ENCODE measurements at regions not wholly inside any gene's neighbourhood (a gene's known extent, or its start where the extent isn't known, plus 50 kb on each side); places are given as distances from the start of the nearest gene placed in this dataset.

DNA sequence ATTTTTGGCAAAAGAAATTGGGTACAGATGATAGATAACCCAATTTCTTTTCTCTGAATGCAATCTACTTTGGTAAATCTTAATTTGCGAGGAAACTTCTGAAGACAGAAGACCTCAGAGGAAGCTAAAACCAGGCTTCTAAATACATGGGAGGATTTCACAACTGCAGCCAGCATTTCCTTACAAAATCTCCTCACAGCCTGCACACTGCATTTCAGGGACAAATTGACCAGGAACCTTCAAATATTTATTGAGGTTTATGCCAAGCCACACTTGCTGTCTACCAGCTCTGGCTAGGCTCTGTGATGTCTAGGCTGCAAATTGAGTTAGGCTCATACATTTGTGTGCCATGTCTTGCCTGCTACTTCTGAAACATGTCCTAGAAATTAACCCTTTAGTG is 167.3 kb upstream of the CDH5 start:
- TF ChIP-seq, protein P1, sequence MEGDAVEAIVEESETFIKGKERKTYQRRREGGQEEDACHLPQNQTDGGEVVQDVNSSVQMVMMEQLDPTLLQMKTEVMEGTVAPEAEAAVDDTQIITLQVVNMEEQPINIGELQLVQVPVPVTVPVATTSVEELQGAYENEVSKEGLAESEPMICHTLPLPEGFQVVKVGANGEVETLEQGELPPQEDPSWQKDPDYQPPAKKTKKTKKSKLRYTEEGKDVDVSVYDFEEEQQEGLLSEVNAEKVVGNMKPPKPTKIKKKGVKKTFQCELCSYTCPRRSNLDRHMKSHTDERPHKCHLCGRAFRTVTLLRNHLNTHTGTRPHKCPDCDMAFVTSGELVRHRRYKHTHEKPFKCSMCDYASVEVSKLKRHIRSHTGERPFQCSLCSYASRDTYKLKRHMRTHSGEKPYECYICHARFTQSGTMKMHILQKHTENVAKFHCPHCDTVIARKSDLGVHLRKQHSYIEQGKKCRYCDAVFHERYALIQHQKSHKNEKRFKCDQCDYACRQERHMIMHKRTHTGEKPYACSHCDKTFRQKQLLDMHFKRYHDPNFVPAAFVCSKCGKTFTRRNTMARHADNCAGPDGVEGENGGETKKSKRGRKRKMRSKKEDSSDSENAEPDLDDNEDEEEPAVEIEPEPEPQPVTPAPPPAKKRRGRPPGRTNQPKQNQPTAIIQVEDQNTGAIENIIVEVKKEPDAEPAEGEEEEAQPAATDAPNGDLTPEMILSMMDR (IDR thresholded peaks at IDR 0.05; ENCODE audit: low read depth, low read length, missing control alignments), result no peak
- H3K4me3 ChIP-seq (ENCODE audit: low read depth, low read length), result no peak overlapping the region
- DNase-seq (ENCODE audit: low read depth), result no peak
- in situ Hi-C loops (cut with HindIII; ENCODE audit: low sequenced_read_pairs), result no loop called here

DNA sequence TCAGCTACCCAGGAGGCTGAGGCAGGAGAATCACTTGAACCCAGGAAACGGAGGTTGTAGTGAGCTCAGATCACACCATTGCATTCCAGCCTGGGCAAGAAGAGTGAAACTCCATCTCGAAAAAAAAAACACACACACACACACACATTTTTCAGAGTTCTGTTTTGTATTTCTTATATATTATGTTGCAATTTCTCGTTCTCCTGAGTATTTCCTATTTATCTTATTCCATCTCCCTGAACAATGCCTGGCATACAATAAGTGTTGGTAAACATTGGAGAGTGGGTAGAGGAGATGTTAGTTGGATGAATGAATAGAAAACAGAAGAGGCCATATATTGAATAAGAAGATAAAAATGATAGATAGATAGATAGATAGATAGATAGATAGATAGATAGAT is 167.8 kb upstream of the CDH5 start:
- in situ Hi-C loops (cut with HindIII; ENCODE audit: low sequenced_read_pairs), result no loop called here
- TF ChIP-seq, protein P1 (IDR thresholded peaks at IDR 0.05; ENCODE audit: low read depth, low read length, missing control alignments), result no peak
- no peak for DNase-seq (ENCODE audit: low read depth)
- no peak overlapping the region for H3K4me3 ChIP-seq (ENCODE audit: low read depth, low read length)

DNA sequence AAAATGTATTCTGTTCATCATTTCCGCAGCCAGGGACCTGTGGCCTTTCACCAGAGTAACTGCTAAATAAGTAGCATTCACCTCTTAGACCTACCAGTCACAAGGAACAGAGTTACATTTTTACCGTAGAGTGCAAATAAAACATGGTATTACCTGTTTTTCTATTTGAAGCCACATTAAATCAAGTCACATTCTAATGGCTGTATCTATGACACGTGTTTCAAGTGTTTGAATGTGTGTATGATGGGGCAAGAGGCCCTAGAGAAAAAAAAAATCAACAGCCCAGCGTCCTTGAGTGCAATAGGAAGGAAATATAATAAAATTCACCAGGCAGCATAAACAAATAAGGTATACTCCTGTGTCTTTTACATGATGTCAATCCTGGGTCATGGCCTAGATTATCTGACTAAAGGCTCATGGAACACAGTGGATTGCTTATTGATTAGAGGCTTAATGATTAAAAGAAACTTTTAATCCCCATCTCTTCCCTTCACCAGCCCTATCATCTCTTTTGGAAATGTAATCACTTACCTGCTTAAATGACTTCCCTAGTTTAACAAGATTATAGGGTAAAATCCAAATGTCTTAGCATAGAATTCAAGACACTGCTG is 168.7 kb upstream of the CDH5 start:
- TF ChIP-seq, protein P1 (IDR thresholded peaks at IDR 0.05; ENCODE audit: low read depth, low read length, missing control alignments), result no peak
- DNase-seq (ENCODE audit: low read depth), result no peak
- in situ Hi-C loops (cut with HindIII; ENCODE audit: low sequenced_read_pairs), result no loop called here
- no peak overlapping the region for H3K4me3 ChIP-seq (ENCODE audit: low read depth, low read length)

DNA sequence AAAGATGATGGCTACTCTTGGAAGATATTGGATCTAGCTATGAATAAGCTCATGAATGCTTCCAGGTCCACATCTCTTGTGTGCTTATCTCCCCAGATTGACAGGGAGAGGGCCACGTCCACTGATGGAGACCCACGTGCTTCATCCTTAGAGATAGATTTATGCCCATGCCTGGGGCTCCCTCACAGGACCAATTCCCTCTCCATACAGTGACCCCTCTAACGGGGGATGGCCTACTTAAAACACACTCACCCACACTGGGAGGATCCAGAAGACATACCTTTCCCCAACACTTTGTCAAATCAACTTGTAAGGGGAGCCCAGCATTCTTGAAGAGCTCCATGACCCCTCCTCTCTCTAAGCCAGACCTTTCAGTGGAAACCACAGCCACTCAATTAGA is 169.7 kb upstream of the CDH5 start:
- TF ChIP-seq, protein P1 (IDR thresholded peaks at IDR 0.05; ENCODE audit: low read depth, low read length, missing control alignments), result no peak
- H3K4me3 ChIP-seq (ENCODE audit: low read depth, low read length), result no peak overlapping the region
- no peak for DNase-seq (ENCODE audit: low read depth)
- in situ Hi-C loops (cut with HindIII; ENCODE audit: low sequenced_read_pairs), result no loop called here

DNA sequence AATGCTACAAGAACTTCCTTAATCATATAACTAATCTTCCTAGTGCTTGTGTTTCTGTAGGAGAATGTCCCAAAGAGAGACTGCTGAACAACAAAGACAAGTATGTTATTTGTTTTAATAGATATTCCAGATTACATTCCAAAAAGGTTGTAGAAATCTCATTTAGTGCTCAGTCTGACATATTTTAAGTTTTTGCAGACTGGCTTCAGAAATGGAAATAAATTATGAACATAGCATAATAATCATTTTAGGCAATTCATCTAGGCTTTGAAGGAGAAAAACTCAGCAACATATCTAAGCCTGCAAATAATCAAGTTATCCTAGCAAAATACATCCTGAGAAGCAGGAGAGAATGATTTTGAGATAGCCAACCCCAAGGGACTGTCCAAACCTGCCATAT is 171.6 kb upstream of the CDH5 start:
- no peak overlapping the region for H3K4me3 ChIP-seq (ENCODE audit: low read depth, low read length)
- TF ChIP-seq, protein P1 (IDR thresholded peaks at IDR 0.05; ENCODE audit: low read depth, low read length, missing control alignments), result no peak
- in situ Hi-C loops (cut with HindIII; ENCODE audit: low sequenced_read_pairs), result no loop called here
- DNase-seq (ENCODE audit: low read depth), result no peak

DNA sequence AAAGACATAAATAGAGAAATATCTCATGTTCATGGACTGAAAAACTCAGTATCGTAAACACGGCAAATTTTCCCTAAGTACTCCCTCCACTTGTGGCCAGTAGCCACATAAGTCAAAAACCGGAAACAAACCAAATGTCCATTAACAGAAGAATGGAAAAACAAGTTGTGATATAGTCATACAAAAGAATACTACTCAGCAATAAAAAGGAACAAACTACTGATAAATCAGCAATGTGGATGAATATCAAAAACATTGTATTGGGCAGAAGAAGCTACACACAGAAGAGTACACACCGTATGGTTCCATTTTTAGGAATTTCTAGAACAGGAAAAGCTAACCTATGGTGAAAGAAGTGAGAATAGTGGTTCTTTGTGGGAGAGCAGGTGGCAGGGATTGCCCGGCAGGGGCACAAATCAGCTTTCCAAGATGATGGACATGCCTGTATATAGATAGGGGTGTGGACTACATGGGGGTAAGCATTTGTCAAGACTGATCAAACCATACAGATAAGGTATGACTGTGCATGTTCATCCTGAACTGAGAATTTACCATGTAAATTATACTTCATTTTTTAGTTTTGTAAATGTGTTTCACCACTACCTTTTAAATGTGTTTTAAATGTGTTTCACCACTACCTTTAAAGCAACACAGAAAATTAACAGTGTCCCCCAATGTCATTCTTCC is 172.8 kb upstream of the CDH5 start:
- no peak overlapping the region for H3K4me3 ChIP-seq (ENCODE audit: low read depth, low read length)
- TF ChIP-seq, protein P1 (IDR thresholded peaks at IDR 0.05; ENCODE audit: low read depth, low read length, missing control alignments), result no peak
- DNase-seq (ENCODE audit: low read depth), result no peak
- in situ Hi-C loops (cut with HindIII; ENCODE audit: low sequenced_read_pairs), result no loop called here

Measured in astrocyte of the cerebellum (primary cell).